ENCODE measurements at regions not wholly inside any gene's neighbourhood (a gene's known extent, or its start where the extent isn't known, plus 50 kb on each side); places are given as distances from the start of the nearest gene placed in this dataset.

GRCh38 chr2:81853341-81853740, 1548.8 kb upstream of the LRRTM1 start:
- Histone ChIP-seq H3K9me3 (no peaks in the 10 kb centered on the region), H3K4me3 (no peak overlapping the region), H3K4me1 (no peaks in the 10 kb centered on the region), H3K27me3 (no peaks in the 10 kb centered on the region), H3K36me3 (no peaks in the 10 kb centered on the region), H3K27ac (no peak overlapping the region)
- TF ChIP-seq POLR2AphosphoS5 (IDR thresholded peaks at IDR 0.05) (no peak), CTCF (IDR thresholded peaks at IDR 0.05) (no peak), POLR2A (IDR thresholded peaks at IDR 0.05) (no peak), EP300 (IDR thresholded peaks at IDR 0.05) (no peak)
- ATAC-seq (ENCODE audit: low FRiP score in 2 of 2) (no peak), DNase-seq (no peak)
- WGBS, 2 donors, result 80 to 89% methylated on average over 2 of the region's 2 CpGs

GRCh38 chr2:81852651-81853050, 1548.1 kb upstream of the LRRTM1 start:
- 88% methylated on average over 2 of the region's 2 CpGs for WGBS, 2 donors
- no peaks in the 10 kb centered on the region for H3K9me3 ChIP-seq
- no peak for ATAC-seq (ENCODE audit: low FRiP score in 2 of 2)
- H3K27me3 ChIP-seq, result no peaks in the 10 kb centered on the region
- H3K4me1 ChIP-seq, result no peaks in the 10 kb centered on the region
- no peak overlapping the region for H3K27ac ChIP-seq
- H3K36me3 ChIP-seq, result no peaks in the 10 kb centered on the region
- DNase-seq, result no peak
- H3K4me3 ChIP-seq, result no peak overlapping the region
- TF ChIP-seq EP300 (IDR thresholded peaks at IDR 0.05) (no peak), POLR2A (IDR thresholded peaks at IDR 0.05) (no peak), CTCF (IDR thresholded peaks at IDR 0.05) (no peak), POLR2AphosphoS5 (IDR thresholded peaks at IDR 0.05) (no peak)

- H3K27me3 ChIP-seq, result no peaks in the 10 kb centered on the region
- ATAC-seq (ENCODE audit: low FRiP score in 2 of 2) (no peak), DNase-seq (no peak)
- H3K4me3 ChIP-seq, result no peak overlapping the region
- H3K9me3 ChIP-seq, result no peaks in the 10 kb centered on the region
- no peaks in the 10 kb centered on the region for H3K4me1 ChIP-seq
- no peaks in the 10 kb centered on the region for H3K36me3 ChIP-seq
- TF ChIP-seq POLR2A (IDR thresholded peaks at IDR 0.05) (no peak), POLR2AphosphoS5 (IDR thresholded peaks at IDR 0.05) (no peak)
- WGBS, 2 donors, result 57 to 66% methylated on average over 2 of the region's 2 CpGs
- H3K27ac ChIP-seq, result no peak overlapping the region
Measured at GRCh38 chr2:81839780-81840179, 1535.2 kb upstream of the LRRTM1 start.

GRCh38 chr2:81835321-81836000, 1530.9 kb upstream of the LRRTM1 start:
- Histone ChIP-seq H3K4me3 (no peak overlapping the region), H3K27ac (no peak overlapping the region), H3K27me3 (no peaks in the 10 kb centered on the region), H3K36me3 (no peaks in the 10 kb centered on the region), H3K4me1 (no peaks in the 10 kb centered on the region), H3K9me3 (no peaks in the 10 kb centered on the region)
- ATAC-seq (ENCODE audit: low FRiP score in 2 of 2) (no peak), DNase-seq (no peak)
- TF ChIP-seq POLR2AphosphoS5 (IDR thresholded peaks at IDR 0.05) (no peak), CTCF (IDR thresholded peaks at IDR 0.05) (no peak), EP300 (IDR thresholded peaks at IDR 0.05) (no peak), POLR2A (IDR thresholded peaks at IDR 0.05) (no peak)
- 74 to 78% methylated on average over 2 of the region's 2 CpGs for WGBS, 2 donors

- Histone ChIP-seq H3K4me1 (no peaks in the 10 kb centered on the region), H3K36me3 (no peaks in the 10 kb centered on the region), H3K27ac (no peak overlapping the region), H3K9me3 (no peaks in the 10 kb centered on the region), H3K27me3 (no peaks in the 10 kb centered on the region), H3K4me3 (no peak overlapping the region)
- no peak for TF ChIP-seq CTCF (IDR thresholded peaks at IDR 0.05)
- no peak for TF ChIP-seq EP300 (IDR thresholded peaks at IDR 0.05)
- no peak for TF ChIP-seq POLR2AphosphoS5 (IDR thresholded peaks at IDR 0.05)
- TF ChIP-seq POLR2A (IDR thresholded peaks at IDR 0.05), result no peak
- DNase-seq, result no peak
- 82 to 84% methylated on average over 3 of the region's 3 CpGs for WGBS, 2 donors
- no peak for ATAC-seq (ENCODE audit: low FRiP score in 2 of 2)
Measured at GRCh38 chr2:81786811-81787210, 1482.3 kb upstream of the LRRTM1 start.

All from upper lobe of left lung (tissue), 6 donors.